Prostate gland (tissue), 2 donors: ENCODE measurements at regions not wholly inside any gene's neighbourhood (a gene's known extent, or its start where the extent isn't known, plus 50 kb on each side); places are given as distances from the start of the nearest gene placed in this dataset.

ENCODE experiments used
- DNase-seq: peaks from one replicate; pipeline ENCODE4 v3.0.0-alpha.2; 2019; ENCODE audit warnings: low spot score
- H3K27ac ChIP-seq, 2 donors: fragments of 200-600 bp; sonication (generic); 2 replicates each; pipeline ENCODE4 v1.5.1; 2017 to 2019
- H3K27me3 ChIP-seq: fragments of 200-600 bp; sonication (generic); replicated peaks from 2 replicates; pipeline ENCODE4 v1.5.1; 2019; ENCODE audit not compliant: insufficient read depth
- H3K36me3 ChIP-seq, 2 donors: fragments of 200-600 bp; sonication (generic); 1 replicate in 1 of 2; 2 replicates in 1 of 2; pipeline versions ENCODE4 v1.5.1 to v1.8.1; 2017 to 2019
- H3K4me1 ChIP-seq: fragments of 200-600 bp; sonication (generic); replicated peaks from 2 replicates; pipeline ENCODE4 v1.5.1; 2019
- H3K4me3 ChIP-seq, 2 donors: fragments of 200-600 bp; sonication (generic); 2 replicates each; pipeline ENCODE4 v1.5.1; 2017 to 2019
- H3K9me3 ChIP-seq: fragments of 200-600 bp; sonication (generic); 2 replicates; pipeline ENCODE4 v1.5.1; 2017
- POLR2A ChIP-seq: fragments of 450-650 bp; IDR thresholded peaks from one replicate; pipeline ENCODE4 v1.6.1; 2016; ENCODE audit warnings: antibody characterized with exemption, mild to moderate bottlenecking
- POLR2AphosphoS5 ChIP-seq: sonication (generic); formaldehyde crosslinking; IDR thresholded peaks from one replicate; pipeline ENCODE4 v1.6.1; 2017; ENCODE audit warnings: antibody characterized with exemption
- WGBS: methylation state at CpG from one replicate; pipeline ENCODE4 v1.1.5; 2018; 5-methylcytosine and 5-hydroxymethylcytosine counted together
- intact Hi-C: fragments of 100-400 bp; cut with DNase I; formaldehyde crosslinking; loops from one replicate; pipeline ENCODE4 v1.14.2; 2022
- TF ChIP-seq, protein P1 (sequence below), 4 experiments: fragments of 200-600 bp in 2 of 4; fragments of 450-650 bp in 2 of 4; sonication (generic) in 2 of 4; IDR thresholded peaks; 1 replicate in 3 of 4; 2 replicates in 1 of 4; pipeline ENCODE4 v1.5.1; 2016 to 2019; ENCODE audit warnings: antibody characterized with exemption in 4 of 4, mild to moderate bottlenecking in 2 of 4, moderate library complexity in 2 of 4

DNA sequence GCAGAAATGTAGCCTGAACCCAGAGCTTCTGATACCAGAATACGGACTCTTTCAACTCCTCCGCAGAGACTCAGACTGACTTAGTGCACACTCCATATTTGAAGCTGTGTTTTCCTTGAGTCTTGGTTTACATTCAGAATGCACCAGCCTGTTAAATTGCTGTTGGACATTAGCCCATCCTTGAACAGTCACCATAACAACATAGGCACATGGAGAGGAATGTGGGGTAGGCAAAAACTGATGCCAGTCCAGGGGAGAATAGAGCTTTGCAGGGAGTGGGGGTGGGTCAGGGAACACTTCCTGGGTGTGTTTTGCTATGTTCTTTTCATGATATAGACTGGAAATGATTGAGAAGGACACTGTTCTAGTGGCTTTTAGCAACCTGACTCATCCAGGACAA is 76.3 kb upstream of the CACNA1E start:
- no peak for DNase-seq
- H3K4me1 ChIP-seq, result no peaks in the 10 kb centered on the region
- H3K27me3 ChIP-seq, result no peaks in the 10 kb centered on the region
- WGBS, result 90% methylated on average over 2 of the region's 2 CpGs
- H3K36me3 ChIP-seq, result no peaks in the 10 kb centered on the region
- no peaks in the 10 kb centered on the region for H3K9me3 ChIP-seq
- intact Hi-C loops, result no loop called here
- H3K27ac ChIP-seq, result no peak overlapping the region
- H3K4me3 ChIP-seq, result no peak overlapping the region
- TF ChIP-seq, protein P1, sequence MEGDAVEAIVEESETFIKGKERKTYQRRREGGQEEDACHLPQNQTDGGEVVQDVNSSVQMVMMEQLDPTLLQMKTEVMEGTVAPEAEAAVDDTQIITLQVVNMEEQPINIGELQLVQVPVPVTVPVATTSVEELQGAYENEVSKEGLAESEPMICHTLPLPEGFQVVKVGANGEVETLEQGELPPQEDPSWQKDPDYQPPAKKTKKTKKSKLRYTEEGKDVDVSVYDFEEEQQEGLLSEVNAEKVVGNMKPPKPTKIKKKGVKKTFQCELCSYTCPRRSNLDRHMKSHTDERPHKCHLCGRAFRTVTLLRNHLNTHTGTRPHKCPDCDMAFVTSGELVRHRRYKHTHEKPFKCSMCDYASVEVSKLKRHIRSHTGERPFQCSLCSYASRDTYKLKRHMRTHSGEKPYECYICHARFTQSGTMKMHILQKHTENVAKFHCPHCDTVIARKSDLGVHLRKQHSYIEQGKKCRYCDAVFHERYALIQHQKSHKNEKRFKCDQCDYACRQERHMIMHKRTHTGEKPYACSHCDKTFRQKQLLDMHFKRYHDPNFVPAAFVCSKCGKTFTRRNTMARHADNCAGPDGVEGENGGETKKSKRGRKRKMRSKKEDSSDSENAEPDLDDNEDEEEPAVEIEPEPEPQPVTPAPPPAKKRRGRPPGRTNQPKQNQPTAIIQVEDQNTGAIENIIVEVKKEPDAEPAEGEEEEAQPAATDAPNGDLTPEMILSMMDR (IDR thresholded peaks at IDR 0.05), result no peak
- TF ChIP-seq POLR2A, result no peak
- no peak for TF ChIP-seq POLR2AphosphoS5

DNA sequence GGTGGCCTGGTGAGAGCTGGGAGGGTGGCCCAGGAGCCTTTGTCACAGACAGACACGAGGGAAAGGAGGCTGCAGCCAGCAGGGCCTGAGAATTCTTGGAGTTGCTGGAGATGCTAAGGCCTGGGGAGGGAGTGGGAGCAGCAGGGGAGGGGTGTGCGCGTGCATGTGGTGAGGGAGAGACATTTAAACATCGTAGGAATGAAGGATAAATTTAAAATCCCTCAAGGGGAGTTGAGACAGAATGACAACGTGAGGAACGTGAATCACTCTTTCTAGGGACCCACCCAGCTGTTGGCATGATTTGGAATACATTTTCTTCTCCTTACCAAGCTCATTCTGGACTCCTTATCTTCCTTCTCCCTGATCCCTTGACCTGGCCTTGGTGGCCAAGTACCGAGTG is 73.3 kb upstream of the CACNA1E start:
- DNase-seq, result no peak
- 77% methylated on average over 7 of the region's 7 CpGs for WGBS
- Histone ChIP-seq H3K27me3 (no peaks in the 10 kb centered on the region), H3K9me3 (no peaks in the 10 kb centered on the region), H3K4me1 (no peaks in the 10 kb centered on the region), H3K27ac (no peak overlapping the region), H3K4me3 (no peak overlapping the region), H3K36me3 (no peaks in the 10 kb centered on the region)
- intact Hi-C loops, result no loop called here
- TF ChIP-seq POLR2AphosphoS5, result no peak

DNA sequence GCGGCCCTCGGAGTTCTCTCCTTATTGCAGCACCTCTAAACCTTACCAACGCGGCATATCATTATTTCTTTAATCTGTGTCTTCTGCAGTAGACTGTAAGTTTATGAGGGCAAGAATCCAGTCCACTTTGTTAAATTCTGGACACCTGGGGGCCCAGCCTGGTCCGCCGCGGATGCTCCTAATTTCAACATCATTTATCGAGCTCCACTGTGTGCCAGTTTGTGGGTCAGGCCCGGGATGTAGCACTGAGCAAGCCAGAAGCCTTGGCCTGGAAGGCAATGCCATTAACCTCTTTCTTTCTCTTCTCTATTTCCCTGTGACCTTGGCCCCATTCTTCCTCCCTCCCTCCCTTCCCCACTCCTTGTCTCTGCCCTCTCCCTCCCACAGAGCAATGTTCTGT is 70.6 kb upstream of the CACNA1E start:
- intact Hi-C loops, result no loop called here
- no peak overlapping the region for H3K4me3 ChIP-seq
- H3K36me3 ChIP-seq, result no peaks in the 10 kb centered on the region
- no peak for TF ChIP-seq POLR2AphosphoS5
- TF ChIP-seq, protein P1 (IDR thresholded peaks at IDR 0.05), result no peak
- TF ChIP-seq POLR2A, result no peak
- no peaks in the 10 kb centered on the region for H3K9me3 ChIP-seq
- H3K4me1 ChIP-seq, result no peaks in the 10 kb centered on the region
- WGBS, result 93% methylated on average over 9 of the region's 9 CpGs
- H3K27me3 ChIP-seq, result no peaks in the 10 kb centered on the region
- H3K27ac ChIP-seq, result no peak overlapping the region
- no peak for DNase-seq

DNA sequence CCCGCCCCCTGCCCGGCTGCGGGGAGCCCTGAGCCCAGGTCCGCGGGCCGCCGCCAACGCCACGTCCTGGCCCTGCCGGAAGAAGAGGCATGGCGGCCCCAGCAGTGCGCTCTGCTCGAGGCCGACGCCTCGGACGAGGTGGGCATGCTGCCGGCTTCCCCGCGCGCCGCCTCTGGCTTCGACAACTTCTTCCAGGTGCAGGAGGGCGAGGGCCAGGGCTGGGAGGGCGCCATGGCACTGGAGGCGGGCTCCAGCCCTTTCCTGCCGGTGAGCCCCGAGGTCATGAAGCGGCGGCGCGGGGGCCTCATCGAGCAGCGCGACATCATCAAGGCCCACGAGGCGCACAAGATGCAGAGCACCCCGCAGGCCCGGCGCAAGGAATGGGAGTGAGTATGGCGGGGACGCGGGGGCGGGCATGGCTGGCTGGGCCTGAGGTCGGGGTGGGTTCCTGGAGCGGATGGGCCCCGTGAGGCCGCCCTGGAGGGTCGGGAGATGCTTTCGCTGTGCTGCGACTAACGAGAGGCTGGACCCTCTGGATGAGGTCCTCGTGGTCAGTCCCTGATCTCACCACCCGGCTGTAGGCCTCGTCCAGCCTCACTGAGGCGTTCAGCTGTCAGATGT is 70.0 kb upstream of the CACNA1E start:
- intact Hi-C loops, result no loop called here
- 93% methylated on average over 55 of the region's 56 CpGs for WGBS

DNA sequence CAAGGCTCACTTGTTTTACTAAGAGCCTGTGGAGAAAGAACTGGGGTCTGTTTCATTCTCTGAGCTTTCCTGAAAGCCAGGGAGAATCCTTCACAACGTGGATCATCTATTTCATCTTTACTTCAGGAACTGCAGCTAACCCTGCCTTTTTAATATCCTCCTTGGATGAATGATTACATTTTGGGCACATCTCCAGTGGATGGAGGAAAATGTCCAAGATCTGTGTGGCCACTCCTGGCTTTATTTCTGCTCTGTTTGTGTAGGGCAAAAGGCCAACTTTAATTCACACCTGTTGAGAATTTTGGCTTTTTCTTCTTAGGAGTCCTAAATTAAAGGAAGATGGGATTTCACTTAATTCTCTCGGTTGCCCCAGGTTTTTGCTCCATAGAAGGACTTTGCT is 69.5 kb upstream of the CACNA1E start:
- no peak for TF ChIP-seq POLR2AphosphoS5
- TF ChIP-seq, protein P1 (IDR thresholded peaks at IDR 0.05), result no peak
- TF ChIP-seq POLR2A, result no peak
- intact Hi-C loops, result no loop called here
- Histone ChIP-seq H3K27ac (no peak overlapping the region), H3K4me3 (no peak overlapping the region), H3K4me1 (no peaks in the 10 kb centered on the region), H3K36me3 (no peaks in the 10 kb centered on the region), H3K9me3 (no peaks in the 10 kb centered on the region), H3K27me3 (no peaks in the 10 kb centered on the region)
- WGBS, result 36% methylated on average over 2 of the region's 2 CpGs
- no peak for DNase-seq

More for the DNA sequence above, 70.0 kb upstream of the CACNA1E start:
- H3K4me3 ChIP-seq, result no peak overlapping the region
- DNase-seq, result no peak
- H3K27me3 ChIP-seq, result no peaks in the 10 kb centered on the region
- H3K27ac ChIP-seq, result no peak overlapping the region
- H3K4me1 ChIP-seq, result no peaks in the 10 kb centered on the region
- no peaks in the 10 kb centered on the region for H3K9me3 ChIP-seq
- no peaks in the 10 kb centered on the region for H3K36me3 ChIP-seq
- TF ChIP-seq POLR2AphosphoS5 (no peak), POLR2A (no peak)
- TF ChIP-seq, protein P1 (IDR thresholded peaks at IDR 0.05), result no peak
